SK-N-SH treated with all-trans-retinoic acid at 6 μM for 48 hours (cell line): ENCODE measurements at regions not wholly inside any gene's neighbourhood (a gene's known extent, or its start where the extent isn't known, plus 50 kb on each side); places are given as distances from the start of the nearest gene placed in this dataset.
A peak's percentile ranks its signal among the peaks of the same experiment; 100 is the strongest.

Experiments
- ATAC-seq: fragments of 200-7000 bp; cut with Tn5 transposase; 3 replicates; pipeline ENCODE4 v1.9.1; 2020; ENCODE audit warnings: mild to moderate bottlenecking, moderate library complexity
- ARNTL ChIP-seq: fragments of 450-650 bp; formaldehyde crosslinking; IDR thresholded peaks from 2 replicates; pipeline ENCODE4 v1.5.0; 2020; ENCODE audit warnings: low read depth, mild to moderate bottlenecking, moderate library complexity, borderline replicate concordance
- BACH2 ChIP-seq: fragments of 250-450 bp; sonication (Bioruptor Pico); IDR thresholded peaks from 2 replicates; pipeline ENCODE4 v1.9.0; 2021; ENCODE audit warnings: mild to moderate bottlenecking, borderline replicate concordance
- CSDC2 ChIP-seq: fragments of 250-450 bp; sonication (Bioruptor Pico); IDR thresholded peaks from 2 replicates; pipeline ENCODE4 v1.5.0; 2020; ENCODE audit warnings: mild to moderate bottlenecking, moderate library complexity
- ESRRG ChIP-seq: fragments of 250-450 bp; sonication (Bioruptor Pico); IDR thresholded peaks from 2 replicates; pipeline ENCODE4 v1.6.1; 2021; ENCODE audit warnings: mild to moderate bottlenecking
- GLIS3 ChIP-seq: fragments of 250-450 bp; sonication (Bioruptor Pico); IDR thresholded peaks from 2 replicates; pipeline ENCODE4 v1.5.0; 2020; ENCODE audit warnings: mild to moderate bottlenecking, moderate library complexity
- ISL1 ChIP-seq: fragments of 250-450 bp; sonication (Bioruptor Pico); IDR thresholded peaks from 2 replicates; pipeline ENCODE4 v2.1.2; 2022; ENCODE audit warnings: mild to moderate bottlenecking, moderate library complexity
- OSR1 ChIP-seq: fragments of 250-450 bp; sonication (Bioruptor Pico); IDR thresholded peaks from 2 replicates; pipeline ENCODE4 v1.8.0; 2022; ENCODE audit warnings: moderate library complexity, mild to moderate bottlenecking, inconsistent platforms
- PPARA ChIP-seq: fragments of 250-450 bp; sonication (Bioruptor Pico); IDR thresholded peaks from 2 replicates; pipeline ENCODE4 v1.5.0; 2020; ENCODE audit warnings: mild to moderate bottlenecking, borderline replicate concordance
- SNAI2 ChIP-seq: fragments of 250-450 bp; sonication (Bioruptor Pico); IDR thresholded peaks from 2 replicates; pipeline ENCODE4 v1.5.0; 2020; ENCODE audit warnings: mild to moderate bottlenecking, moderate library complexity
- TCF4 ChIP-seq: fragments of 250-450 bp; sonication (Bioruptor Pico); IDR thresholded peaks from 2 replicates; pipeline ENCODE4 v1.8.0; 2021; ENCODE audit warnings: mild to moderate bottlenecking, moderate library complexity, borderline replicate concordance
- TOX ChIP-seq: fragments of 250-450 bp; sonication (Bioruptor Pico); IDR thresholded peaks from 2 replicates; pipeline ENCODE4 v1.8.0; 2021; ENCODE audit warnings: mild to moderate bottlenecking, moderate library complexity, borderline replicate concordance
- TSHZ2 ChIP-seq: fragments of 250-450 bp; sonication (Bioruptor Pico); IDR thresholded peaks from 2 replicates; pipeline ENCODE4 v1.5.0; 2020; ENCODE audit warnings: mild to moderate bottlenecking, moderate library complexity
- ZC3H10 ChIP-seq: fragments of 250-450 bp; sonication (Bioruptor Pico); IDR thresholded peaks from 2 replicates; pipeline ENCODE4 v1.5.1; 2021; ENCODE audit warnings: mild to moderate bottlenecking, moderate library complexity
- ZFP3 ChIP-seq: fragments of 250-450 bp; sonication (Bioruptor Pico); IDR thresholded peaks from 2 replicates; pipeline ENCODE4 v1.5.0; 2020; ENCODE audit warnings: mild to moderate bottlenecking, moderate library complexity
- ZFP30 ChIP-seq: fragments of 450-650 bp; formaldehyde crosslinking; IDR thresholded peaks from 2 replicates; pipeline ENCODE4 v1.5.0; 2022; ENCODE audit warnings: mild to moderate bottlenecking, moderate library complexity
- ZNF8 ChIP-seq: fragments of 450-650 bp; formaldehyde crosslinking; IDR thresholded peaks from 2 replicates; pipeline ENCODE4 v1.5.0; 2020; ENCODE audit warnings: mild to moderate bottlenecking, moderate library complexity
- TF ChIP-seq, protein P1 (sequence below): fragments of 250-450 bp; sonication (Bioruptor Pico); IDR thresholded peaks from 2 replicates; pipeline ENCODE4 v1.5.1; 2021; ENCODE audit warnings: mild to moderate bottlenecking, moderate library complexity
- TF ChIP-seq, protein P2 (sequence below): fragments of 250-450 bp; sonication (Bioruptor Pico); IDR thresholded peaks from 2 replicates; pipeline ENCODE4 v1.8.0; 2021; ENCODE audit warnings: low read depth, mild to moderate bottlenecking, moderate library complexity, borderline replicate concordance
- TF ChIP-seq, protein P3 (sequence below): fragments of 250-450 bp; sonication (Bioruptor Pico); IDR thresholded peaks from 2 replicates; pipeline ENCODE4 v1.8.0; 2020; ENCODE audit warnings: mild to moderate bottlenecking, moderate library complexity, borderline replicate concordance
- TF ChIP-seq, protein P4 (sequence below): fragments of 250-450 bp; sonication (Bioruptor Pico); IDR thresholded peaks from 2 replicates; pipeline ENCODE4 v1.5.1; 2020; ENCODE audit warnings: low read depth, mild to moderate bottlenecking, moderate library complexity

GRCh38 chr2:9775351-9775750 lies 67.9 kb upstream of the TAF1B start:
- no peak for ATAC-seq
- TF ChIP-seq TOX (CRISPR knock-in tag) (no peak), ESRRG (CRISPR knock-in tag) (no peak), ZC3H10 (no peak), PPARA (no peak), TCF4 (CRISPR knock-in tag) (no peak), BACH2 (CRISPR knock-in tag) (no peak), ARNTL (CRISPR knock-in tag) (no peak), SNAI2 (no peak), ZFP3 (CRISPR knock-in tag) (no peak), CSDC2 (CRISPR knock-in tag) (no peak), ZNF8 (no peak), TSHZ2 (no peak), GLIS3 (no peak), ZFP30 (CRISPR knock-in tag) (no peak), ISL1 (CRISPR knock-in tag) (no peak)
- TF ChIP-seq, protein P1, sequence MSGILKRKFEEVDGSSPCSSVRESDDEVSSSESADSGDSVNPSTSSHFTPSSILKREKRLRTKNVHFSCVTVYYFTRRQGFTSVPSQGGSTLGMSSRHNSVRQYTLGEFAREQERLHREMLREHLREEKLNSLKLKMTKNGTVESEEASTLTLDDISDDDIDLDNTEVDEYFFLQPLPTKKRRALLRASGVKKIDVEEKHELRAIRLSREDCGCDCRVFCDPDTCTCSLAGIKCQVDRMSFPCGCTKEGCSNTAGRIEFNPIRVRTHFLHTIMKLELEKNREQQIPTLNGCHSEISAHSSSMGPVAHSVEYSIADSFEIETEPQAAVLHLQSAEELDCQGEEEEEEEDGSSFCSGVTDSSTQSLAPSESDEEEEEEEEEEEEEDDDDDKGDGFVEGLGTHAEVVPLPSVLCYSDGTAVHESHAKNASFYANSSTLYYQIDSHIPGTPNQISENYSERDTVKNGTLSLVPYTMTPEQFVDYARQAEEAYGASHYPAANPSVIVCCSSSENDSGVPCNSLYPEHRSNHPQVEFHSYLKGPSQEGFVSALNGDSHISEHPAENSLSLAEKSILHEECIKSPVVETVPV: no peak
- TF ChIP-seq, protein P2, sequence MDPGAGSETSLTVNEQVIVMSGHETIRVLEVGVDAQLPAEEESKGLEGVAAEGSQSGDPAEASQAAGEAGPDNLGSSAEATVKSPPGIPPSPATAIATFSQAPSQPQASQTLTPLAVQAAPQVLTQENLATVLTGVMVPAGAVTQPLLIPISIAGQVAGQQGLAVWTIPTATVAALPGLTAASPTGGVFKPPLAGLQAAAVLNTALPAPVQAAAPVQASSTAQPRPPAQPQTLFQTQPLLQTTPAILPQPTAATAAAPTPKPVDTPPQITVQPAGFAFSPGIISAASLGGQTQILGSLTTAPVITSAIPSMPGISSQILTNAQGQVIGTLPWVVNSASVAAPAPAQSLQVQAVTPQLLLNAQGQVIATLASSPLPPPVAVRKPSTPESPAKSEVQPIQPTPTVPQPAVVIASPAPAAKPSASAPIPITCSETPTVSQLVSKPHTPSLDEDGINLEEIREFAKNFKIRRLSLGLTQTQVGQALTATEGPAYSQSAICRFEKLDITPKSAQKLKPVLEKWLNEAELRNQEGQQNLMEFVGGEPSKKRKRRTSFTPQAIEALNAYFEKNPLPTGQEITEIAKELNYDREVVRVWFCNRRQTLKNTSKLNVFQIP (CRISPR knock-in tag): no peak
- TF ChIP-seq, protein P3, sequence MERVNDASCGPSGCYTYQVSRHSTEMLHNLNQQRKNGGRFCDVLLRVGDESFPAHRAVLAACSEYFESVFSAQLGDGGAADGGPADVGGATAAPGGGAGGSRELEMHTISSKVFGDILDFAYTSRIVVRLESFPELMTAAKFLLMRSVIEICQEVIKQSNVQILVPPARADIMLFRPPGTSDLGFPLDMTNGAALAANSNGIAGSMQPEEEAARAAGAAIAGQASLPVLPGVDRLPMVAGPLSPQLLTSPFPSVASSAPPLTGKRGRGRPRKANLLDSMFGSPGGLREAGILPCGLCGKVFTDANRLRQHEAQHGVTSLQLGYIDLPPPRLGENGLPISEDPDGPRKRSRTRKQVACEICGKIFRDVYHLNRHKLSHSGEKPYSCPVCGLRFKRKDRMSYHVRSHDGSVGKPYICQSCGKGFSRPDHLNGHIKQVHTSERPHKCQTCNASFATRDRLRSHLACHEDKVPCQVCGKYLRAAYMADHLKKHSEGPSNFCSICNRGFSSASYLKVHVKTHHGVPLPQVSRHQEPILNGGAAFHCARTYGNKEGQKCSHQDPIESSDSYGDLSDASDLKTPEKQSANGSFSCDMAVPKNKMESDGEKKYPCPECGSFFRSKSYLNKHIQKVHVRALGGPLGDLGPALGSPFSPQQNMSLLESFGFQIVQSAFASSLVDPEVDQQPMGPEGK (CRISPR knock-in tag): no peak

GRCh38 chr2:9775999-9776712 lies 67.1 kb upstream of the TAF1B start:
- no peak for ATAC-seq

GRCh38 chr2:9777081-9777480 lies 66.2 kb upstream of the TAF1B start:
- no peak for ATAC-seq
- TF ChIP-seq TSHZ2: no peak
- TF ChIP-seq ISL1 (CRISPR knock-in tag): no peak
- TF ChIP-seq, protein P2 (CRISPR knock-in tag): no peak
- no peak for TF ChIP-seq BACH2 (CRISPR knock-in tag)
- no peak for TF ChIP-seq OSR1 (CRISPR knock-in tag)
- no peak for TF ChIP-seq PPARA

More at GRCh38 chr2:9775999-9776712, 67.1 kb upstream of the TAF1B start:
- peak; percentile 23; the same call in 1 of the 2 replicates for TF ChIP-seq ISL1 (CRISPR knock-in tag)
- TF ChIP-seq, protein P4, sequence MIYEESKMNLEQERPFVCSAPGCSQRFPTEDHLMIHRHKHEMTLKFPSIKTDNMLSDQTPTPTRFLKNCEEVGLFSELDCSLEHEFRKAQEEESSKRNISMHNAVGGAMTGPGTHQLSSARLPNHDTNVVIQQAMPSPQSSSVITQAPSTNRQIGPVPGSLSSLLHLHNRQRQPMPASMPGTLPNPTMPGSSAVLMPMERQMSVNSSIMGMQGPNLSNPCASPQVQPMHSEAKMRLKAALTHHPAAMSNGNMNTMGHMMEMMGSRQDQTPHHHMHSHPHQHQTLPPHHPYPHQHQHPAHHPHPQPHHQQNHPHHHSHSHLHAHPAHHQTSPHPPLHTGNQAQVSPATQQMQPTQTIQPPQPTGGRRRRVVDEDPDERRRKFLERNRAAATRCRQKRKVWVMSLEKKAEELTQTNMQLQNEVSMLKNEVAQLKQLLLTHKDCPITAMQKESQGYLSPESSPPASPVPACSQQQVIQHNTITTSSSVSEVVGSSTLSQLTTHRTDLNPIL (CRISPR knock-in tag): no peak
